Stimulated activated CD4-positive, alpha-beta T cell treated with anti-CD3 and anti-CD28 coated beads, Interleukin-15, amount 100 ng/mL, for 24 hours (primary cell): ENCODE measurements at regions not wholly inside any gene's neighbourhood (a gene's known extent, or its start where the extent isn't known, plus 50 kb on each side); places are given as distances from the start of the nearest gene placed in this dataset.

ENCODE experiments used
- DNase-seq: peaks from one replicate; pipeline ENCODE4 v3.0.0-alpha.2; 2020

DNA sequence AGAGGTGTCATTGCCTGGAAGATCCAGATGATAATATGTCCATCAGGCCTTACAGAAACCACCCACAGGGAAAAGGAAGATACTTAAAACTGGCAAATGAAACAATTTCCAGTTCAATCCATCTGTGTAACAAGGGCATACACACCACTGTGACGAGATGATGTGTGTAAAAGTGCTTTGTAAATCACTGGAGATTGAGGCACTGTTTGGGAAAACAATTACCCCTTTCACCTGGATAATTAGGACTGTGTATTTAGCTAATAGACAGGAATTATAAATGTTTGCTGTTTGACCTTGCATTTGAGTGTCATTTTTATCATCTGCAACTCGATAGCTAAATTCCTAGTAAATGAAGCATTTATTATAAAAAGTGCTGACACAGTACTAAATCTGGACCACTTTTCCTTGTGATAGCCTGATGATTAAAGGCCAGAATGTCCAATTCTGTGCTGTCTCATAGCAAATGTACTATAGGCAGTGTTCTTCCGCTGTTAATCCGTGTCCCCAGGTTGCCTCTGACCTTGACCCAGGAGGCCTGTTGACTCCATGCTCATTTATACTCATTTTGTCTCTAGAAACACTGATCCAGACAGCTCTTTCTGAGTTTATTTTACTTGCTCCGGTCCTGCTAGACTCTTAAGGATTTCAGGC, 105.8 kb downstream of the LACC1 start:
- DNase-seq = no peak

DNA sequence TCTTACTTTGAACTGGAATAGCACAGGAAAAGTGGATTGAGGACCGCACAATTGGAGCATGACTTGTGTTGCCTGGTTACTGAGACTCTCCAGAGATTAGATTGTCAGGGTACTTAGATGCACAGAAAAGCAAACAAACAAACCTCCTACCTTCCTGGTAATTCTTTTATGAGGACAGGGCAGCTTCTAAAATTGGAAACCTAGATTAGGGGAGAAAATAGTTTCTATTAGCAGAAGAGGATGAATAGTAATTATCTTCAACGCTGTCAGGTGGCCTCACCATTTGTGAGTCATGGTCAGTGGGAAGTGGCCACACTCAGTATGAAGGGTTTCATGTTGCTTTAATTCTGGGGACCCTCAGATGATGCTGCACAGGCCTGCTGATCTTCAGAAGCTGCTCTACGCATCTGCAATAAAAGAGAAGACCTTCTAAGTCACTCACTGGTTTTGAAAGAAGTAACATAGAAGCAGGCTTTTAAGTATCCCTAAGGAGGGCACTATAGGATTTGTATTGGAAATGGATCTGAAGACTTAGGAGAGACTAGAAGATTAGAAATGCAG, 106.8 kb downstream of the LACC1 start:
- no peak for DNase-seq

- DNase-seq = no peak
Observed at GRCh38 chr13:43988302-43988701, 108.6 kb downstream of the LACC1 start.

- DNase-seq = no peak
Observed at GRCh38 chr13:43990021-43990420, 110.3 kb downstream of the LACC1 start.

GRCh38 chr13:43990829-43991228, 111.1 kb downstream of the LACC1 start:
- no peak for DNase-seq

DNA sequence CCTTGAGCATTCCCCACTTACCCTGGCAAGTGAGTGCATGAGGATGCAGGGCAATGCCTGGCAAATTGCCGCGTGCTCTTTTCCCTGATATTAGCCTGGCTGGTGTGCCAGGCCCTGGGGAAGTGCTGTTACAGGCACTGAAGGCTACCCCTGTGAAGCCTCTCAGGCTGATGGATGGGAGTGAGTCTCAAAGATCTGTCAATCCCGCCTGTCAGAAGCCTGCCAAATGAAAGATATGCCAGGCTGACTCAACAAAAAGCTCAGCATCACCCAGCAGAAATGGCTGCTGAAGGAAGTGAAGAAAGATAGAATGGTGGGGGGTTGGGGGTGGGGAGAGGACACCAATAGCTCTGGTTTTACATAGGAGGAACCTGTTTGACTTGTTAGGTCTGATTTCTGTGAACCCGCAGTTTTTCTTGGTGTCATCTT, 112.1 kb downstream of the LACC1 start:
- no peak for DNase-seq

GRCh38 chr13:43992211-43992610, 112.5 kb downstream of the LACC1 start:
- no peak for DNase-seq

GRCh38 chr13:43994999-43995859, 115.5 kb downstream of the LACC1 start:
- no peak for DNase-seq

GRCh38 chr13:43996221-43996620, 116.5 kb downstream of the LACC1 start:
- no peak for DNase-seq

DNA sequence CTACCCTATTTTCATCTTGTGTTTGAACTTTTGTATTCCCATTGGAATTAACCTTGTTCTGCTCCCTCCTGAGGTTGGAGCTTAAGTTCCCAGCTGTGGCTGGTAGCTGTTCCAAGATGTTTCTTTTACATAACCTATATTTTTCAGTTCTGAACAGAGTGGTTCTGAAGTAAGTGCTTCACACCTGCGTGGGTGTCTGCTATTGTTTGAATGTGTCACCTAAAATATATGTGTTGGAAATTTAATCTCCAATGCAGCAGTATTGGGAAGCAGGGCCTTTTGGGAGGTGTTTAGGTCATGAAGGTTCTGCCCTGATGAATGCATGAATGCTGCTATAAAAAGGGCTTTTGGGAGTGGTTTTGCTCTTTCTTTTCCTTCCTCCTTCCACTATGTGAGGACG, 123.8 kb downstream of the LACC1 start:
- DNase-seq = no peak

DNA sequence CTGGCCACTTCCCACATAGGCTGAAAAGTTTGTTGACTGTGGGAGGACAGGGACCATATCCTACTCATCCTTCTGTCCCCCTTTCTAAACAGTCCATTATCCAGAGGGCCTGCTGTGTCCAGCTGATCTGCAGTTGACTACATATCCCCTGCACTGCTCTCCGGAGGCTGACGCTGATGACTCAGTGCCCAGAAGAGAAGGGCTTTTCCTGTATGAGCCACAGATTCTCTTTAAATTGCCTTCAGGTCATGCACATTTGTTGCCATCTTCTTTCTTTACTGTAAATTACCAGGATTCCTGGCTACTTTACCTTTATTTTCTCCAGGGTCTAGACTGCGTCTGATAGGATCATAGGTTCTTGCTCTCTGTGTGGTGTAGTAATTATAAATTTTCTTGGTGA, 125.2 kb downstream of the LACC1 start:
- DNase-seq = no peak

GRCh38 chr13:44007451-44007850, 127.7 kb downstream of the LACC1 start:
- no peak for DNase-seq

GRCh38 chr13:44011036-44011435, 131.3 kb downstream of the LACC1 start:
- DNase-seq = no peak

- DNase-seq = no peak
Observed at GRCh38 chr13:44012910-44013757, 133.4 kb downstream of the LACC1 start.

DNA sequence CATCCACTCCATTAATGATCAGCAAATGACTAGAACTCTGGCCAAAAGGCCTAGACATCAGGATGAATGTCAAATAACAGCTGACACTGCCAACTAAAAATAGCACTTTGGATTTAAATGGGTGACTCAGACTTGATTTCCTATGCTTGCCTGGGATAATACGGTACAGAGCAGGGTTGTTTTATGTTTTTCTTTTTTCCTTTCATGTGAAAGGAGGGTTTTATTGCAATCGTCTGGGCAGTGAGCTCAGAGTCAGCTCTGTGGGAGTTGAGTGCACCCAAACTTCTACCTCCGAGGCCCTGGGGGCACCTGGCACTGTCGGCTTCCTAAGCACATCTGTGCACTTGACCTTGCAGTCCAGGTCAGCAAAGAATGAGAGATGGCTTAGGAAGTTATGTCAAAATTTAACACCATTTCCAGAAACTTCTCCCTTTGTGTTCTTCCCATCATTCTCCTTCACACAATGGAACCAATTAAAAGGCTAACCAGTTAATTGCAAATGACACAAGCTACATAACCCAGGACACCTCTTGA, 134.1 kb downstream of the LACC1 start:
- no peak for DNase-seq

GRCh38 chr13:44014501-44014900, 134.8 kb downstream of the LACC1 start:
- no peak for DNase-seq

DNA sequence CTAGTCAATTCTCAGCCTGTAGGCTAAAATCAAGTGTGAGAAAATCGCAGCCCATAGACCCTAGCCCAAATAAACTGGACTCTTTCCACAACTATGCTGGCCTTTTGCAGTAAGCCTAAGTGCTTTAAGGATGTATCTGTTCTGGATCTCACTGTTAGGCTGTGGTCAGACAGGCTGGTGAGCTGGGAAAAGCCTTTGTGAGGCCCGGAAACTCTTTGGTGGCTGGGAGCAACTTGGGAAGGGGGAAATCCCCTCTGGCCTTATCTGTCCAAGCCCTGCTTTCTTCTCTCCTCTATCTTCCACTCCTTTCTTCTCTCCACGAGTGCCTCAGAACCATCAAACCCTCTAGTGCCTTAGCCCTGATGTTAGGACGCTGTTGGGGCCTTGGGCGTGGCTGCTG, 135.4 kb downstream of the LACC1 start:
- DNase-seq = no peak

GRCh38 chr13:44015811-44016210, 136.1 kb downstream of the LACC1 start:
- no peak for DNase-seq

DNA sequence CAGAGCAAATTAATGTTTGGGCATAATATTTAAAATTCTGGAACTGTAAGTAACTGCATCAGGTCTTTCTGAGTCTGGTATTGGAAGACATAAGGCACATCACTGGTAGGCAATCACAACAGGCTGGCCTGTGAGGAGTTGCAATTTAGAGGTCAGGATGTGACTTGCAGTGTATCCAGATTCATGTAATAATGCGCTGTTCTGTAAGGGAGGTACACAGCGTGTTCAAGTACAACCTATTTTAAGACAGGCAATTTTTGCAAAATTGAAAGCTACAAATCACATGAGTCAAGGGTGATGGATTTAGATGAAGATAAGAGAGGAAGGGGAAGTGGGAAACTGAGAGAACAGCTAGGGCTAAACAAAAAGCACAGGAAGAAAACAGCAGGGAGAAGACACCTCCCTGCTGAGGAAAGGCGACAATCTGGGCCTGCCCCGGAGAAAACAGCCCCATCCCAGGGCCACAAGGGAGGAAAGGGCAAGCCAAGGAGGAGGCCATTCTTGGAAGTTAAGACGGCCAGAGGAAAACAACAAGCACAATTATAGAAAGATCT, 138.1 kb downstream of the LACC1 start:
- no peak for DNase-seq

DNA sequence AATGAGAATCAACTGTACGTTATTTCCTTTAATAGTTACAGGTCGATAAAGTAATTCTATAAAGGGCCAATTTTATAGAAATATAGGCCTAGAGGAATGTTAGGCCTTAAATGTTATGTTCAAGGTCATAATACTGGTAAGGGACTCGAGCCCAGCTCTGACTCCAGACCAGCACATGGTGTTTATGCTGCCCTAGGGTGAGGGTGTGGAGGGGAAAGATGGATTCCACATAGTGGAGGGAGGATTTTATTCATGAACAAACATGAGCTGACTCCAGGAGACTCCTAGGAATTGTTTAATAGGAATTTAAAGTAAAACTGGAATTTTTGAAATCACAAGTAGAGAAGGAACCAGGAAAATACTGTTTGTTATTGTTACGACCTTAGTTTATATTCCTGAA, 139.9 kb downstream of the LACC1 start:
- no peak for DNase-seq

GRCh38 chr13:44021422-44021821, 141.7 kb downstream of the LACC1 start:
- no peak for DNase-seq

DNA sequence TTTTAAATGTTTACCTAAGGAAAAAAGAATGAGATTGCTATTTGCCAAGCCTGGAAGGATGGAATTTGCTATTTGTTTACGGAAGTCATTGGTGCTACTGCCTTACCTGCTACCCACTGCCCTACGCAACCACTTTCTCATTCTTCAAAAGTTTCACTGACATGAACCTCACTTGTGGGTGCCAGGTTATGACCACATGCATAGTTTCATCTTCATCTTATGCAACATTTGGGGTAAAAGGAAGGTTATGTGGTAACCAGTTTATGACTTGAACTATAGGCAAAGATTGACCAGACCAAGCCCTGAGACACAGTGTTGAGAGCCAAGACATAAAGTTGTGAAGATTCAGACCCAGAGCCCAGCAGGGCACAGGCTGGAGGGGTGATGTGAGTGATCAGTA, 142.5 kb downstream of the LACC1 start:
- no peak for DNase-seq
